HCT116 (cell line): ENCODE measurements at regions not wholly inside any gene's neighbourhood (a gene's known extent, or its start where the extent isn't known, plus 50 kb on each side); places are given as distances from the start of the nearest gene placed in this dataset.

Experiments used
- ATAC-seq: fragments of 200-7000 bp; cut with Tn5 transposase; 2 replicates; pipeline ENCODE4 v1.9.1; 2020; ENCODE audit warnings: mild to moderate bottlenecking, moderate library complexity
- BruUV-seq: library from RNA; stranded (reverse); fragments of 400-500 nt; replicated peaks from 2 replicates; lab custom pipeline; 2021; lab: Mats Ljungman, UMichigan
- CTCF ChIA-PET: fragments of 300-600 bp; sonication (Branson Sonifier 250); formaldehyde crosslinking; loops from one replicate; lab custom pipeline; 2021; ENCODE audit warnings: antibody characterized with exemption; lab: Charles Lee
- POLR2A ChIA-PET: fragments of 300-600, 350-600 bp; sonication (Branson Sonifier 250); formaldehyde crosslinking; loops from one replicate; lab custom pipeline; 2021; ENCODE audit warnings: antibody characterized with exemption; lab: Charles Lee
- RAD21 ChIA-PET, 2 experiments: fragments of 300-600 bp; sonication (Branson Sonifier 250); formaldehyde crosslinking; loops; one replicate each; lab custom pipeline; 2023; ENCODE audit warnings: low total read pairs in 2 of 2; ENCODE audit not compliant: uncharacterized antibody in 2 of 2, unreplicated experiment in 2 of 2, low non-redundant PET in 1 of 2; lab: Charles Lee
- DNase-seq: peaks from one replicate; pipeline ENCODE4 v3.0.0-alpha.2; 2010; ENCODE audit warnings: low read depth, low spot score
- H2AFZ ChIP-seq: fragments of 200-600 bp; shearing (Covaris generic), sonication (generic); 2 replicates; pipeline ENCODE4 v1.6.1; 2017; ENCODE audit warnings: low read depth, mixed run types, mixed read lengths, antibody characterized with exemption, low read length; ENCODE audit not compliant: poor library complexity, severe bottlenecking
- H3K27ac ChIP-seq: 2 replicates; pipeline ENCODE4 v1.5.1; 2012; ENCODE audit warnings: low read depth, low read length
- H3K27me3 ChIP-seq: fragments of 200-600 bp; sonication (generic); 2 replicates; pipeline ENCODE4 v1.6.1; 2016; ENCODE audit warnings: mixed run types, low read length, mixed read lengths; ENCODE audit not compliant: insufficient read depth
- H3K36me3 ChIP-seq, 2 experiments: fragments of 200-500 bp in 1 of 2; fragments of 200-600 bp in 1 of 2; sonication (Bioruptor generic) in 1 of 2; sonication (generic) in 1 of 2; 2 replicates each; pipeline versions ENCODE4 v1.5.1 to v1.6.1; 2014 to 2016; ENCODE audit warnings: low read length in 2 of 2, inconsistent platforms in 1 of 2, mixed read lengths in 1 of 2, mixed run types in 1 of 2; ENCODE audit not compliant: insufficient read depth in 2 of 2, control insufficient read depth in 1 of 2
- H3K4me1 ChIP-seq, 2 experiments: fragments of 200-600 bp in 1 of 2; sonication (generic) in 1 of 2; 2 replicates each; pipeline versions ENCODE4 v1.5.1 to v1.6.1; 2012 to 2017; ENCODE audit warnings: low read length in 2 of 2, inconsistent platforms in 1 of 2, mild to moderate bottlenecking in 1 of 2, mixed read lengths in 1 of 2, mixed run types in 1 of 2, moderate library complexity in 1 of 2; ENCODE audit not compliant: insufficient read depth in 2 of 2, control insufficient read depth in 1 of 2
- H3K4me2 ChIP-seq: fragments of 200-600 bp; sonication (generic); 2 replicates; pipeline ENCODE4 v1.6.1; 2017; ENCODE audit warnings: mixed run types, low read length, mixed read lengths
- H3K4me3 ChIP-seq, 2 experiments: fragments of 200-600 bp in 1 of 2; sonication (generic) in 1 of 2; replicated peaks in 1 of 2; 2 replicates each; pipeline ENCODE4 v1.5.1; 2011 to 2016; ENCODE audit warnings: low read length in 2 of 2, control low read depth in 1 of 2, low read depth in 1 of 2, mild to moderate bottlenecking in 1 of 2, mixed read lengths in 1 of 2, mixed run types in 1 of 2
- H3K79me2 ChIP-seq: fragments of 200-600 bp; sonication (generic); 2 replicates; pipeline ENCODE4 v1.6.1; 2017; ENCODE audit warnings: mild to moderate bottlenecking, mixed run types, low read length, moderate library complexity, mixed read lengths; ENCODE audit not compliant: insufficient read depth
- H3K9ac ChIP-seq: fragments of 200-600 bp; sonication (generic); 2 replicates; pipeline ENCODE4 v1.6.1; 2016; ENCODE audit warnings: low read length, mixed read lengths
- H3K9me2 ChIP-seq: fragments of 200-600 bp; sonication (generic), shearing (Covaris generic); 2 replicates; pipeline ENCODE4 v1.6.1; 2017; ENCODE audit warnings: mixed run types, mild to moderate bottlenecking, moderate library complexity; ENCODE audit not compliant: insufficient read depth
- H3K9me3 ChIP-seq, 2 experiments: fragments of 200-500 bp in 1 of 2; fragments of 200-600 bp in 1 of 2; sonication (Bioruptor generic) in 1 of 2; sonication (generic) in 1 of 2; 2 replicates each; pipeline ENCODE4 v1.6.1; 2014 to 2017; ENCODE audit warnings: low read length in 2 of 2, mixed read lengths in 2 of 2, inconsistent platforms in 1 of 2, low read depth in 1 of 2, mild to moderate bottlenecking in 1 of 2, mixed run types in 1 of 2, moderate library complexity in 1 of 2; ENCODE audit not compliant: control insufficient read depth in 1 of 2, insufficient read depth in 1 of 2
- H4K20me1 ChIP-seq: fragments of 200-600 bp; sonication (generic), shearing (Covaris generic); 2 replicates; pipeline ENCODE4 v1.6.1; 2017; ENCODE audit warnings: mixed run types, mild to moderate bottlenecking, moderate library complexity; ENCODE audit not compliant: insufficient read depth
- ATF3 ChIP-seq: IDR thresholded peaks from 2 replicates; pipeline ENCODE4 v1.6.1; 2012
- CBX3 ChIP-seq: IDR thresholded peaks from 2 replicates; pipeline ENCODE4 v1.6.1; 2012; ENCODE audit warnings: low read depth
- CEBPB ChIP-seq: IDR thresholded peaks from 2 replicates; pipeline ENCODE4 v1.6.1; 2012; ENCODE audit warnings: low read depth
- CTCF ChIP-seq, 3 experiments: fragments of 200-600 bp in 1 of 3; sonication (generic) in 1 of 3; IDR thresholded peaks in 2 of 3; conservative IDR thresholded peaks in 1 of 3; 2 replicates each; pipeline ENCODE4 v1.5.1; 2012 to 2017; ENCODE audit warnings: low read depth in 2 of 3, low read length in 2 of 3, antibody characterized with exemption in 1 of 3, borderline replicate concordance in 1 of 3, control low read depth in 1 of 3, mild to moderate bottlenecking in 1 of 3, mixed read lengths in 1 of 3, mixed run types in 1 of 3, moderate library complexity in 1 of 3; ENCODE audit not compliant: insufficient read depth in 1 of 3
- EGR1 ChIP-seq: IDR thresholded peaks from 2 replicates; pipeline ENCODE4 v1.6.1; 2012; ENCODE audit warnings: low read depth
- ELF1 ChIP-seq: IDR thresholded peaks from 2 replicates; pipeline ENCODE4 v1.6.1; 2012; ENCODE audit warnings: low read depth, borderline replicate concordance
- EZH2 ChIP-seq: fragments of 200-600 bp; sonication (generic); IDR thresholded peaks from 2 replicates; pipeline ENCODE4 v1.6.1; 2017; ENCODE audit warnings: antibody characterized with exemption, mixed run types
- EZH2phosphoT487 ChIP-seq: fragments of 200-600 bp; IDR thresholded peaks from 2 replicates; pipeline ENCODE4 v1.6.1; 2018; ENCODE audit warnings: antibody characterized with exemption, borderline replicate concordance
- FOSL1 ChIP-seq: IDR thresholded peaks from 2 replicates; pipeline ENCODE4 v1.6.1; 2012; ENCODE audit warnings: low read depth
- JUND ChIP-seq: IDR thresholded peaks from 2 replicates; pipeline ENCODE4 v1.6.1; 2012
- POLR2A ChIP-seq: IDR thresholded peaks from 2 replicates; pipeline ENCODE4 v1.7.0; 2011; ENCODE audit warnings: borderline replicate concordance; ENCODE audit not compliant: insufficient read depth, insufficient read length; ENCODE audit errors: extremely low read depth
- POLR2AphosphoS5 ChIP-seq: IDR thresholded peaks from 2 replicates; pipeline ENCODE4 v1.6.1; 2011; ENCODE audit warnings: mild to moderate bottlenecking, low read depth, low read length, moderate library complexity
- SIN3A ChIP-seq: IDR thresholded peaks from 2 replicates; pipeline ENCODE4 v1.6.1; 2012; ENCODE audit warnings: low read depth
- SP1 ChIP-seq: IDR thresholded peaks from 2 replicates; pipeline ENCODE4 v1.6.1; 2012; ENCODE audit warnings: low read depth
- TCF7L2 ChIP-seq: IDR thresholded peaks from 2 replicates; pipeline ENCODE4 v1.7.0; 2011; ENCODE audit warnings: borderline replicate concordance, inconsistent platforms; ENCODE audit not compliant: insufficient read depth, insufficient read length; ENCODE audit errors: extremely low read depth
- YY1 ChIP-seq: IDR thresholded peaks from 2 replicates; pipeline ENCODE4 v1.6.1; 2011; ENCODE audit warnings: low read length, low read depth, moderate library complexity, mild to moderate bottlenecking; ENCODE audit not compliant: insufficient replicate concordance; ENCODE audit errors: extremely low read depth
- ZBTB33 ChIP-seq: IDR thresholded peaks from 2 replicates; pipeline ENCODE4 v1.6.1; 2011; ENCODE audit warnings: mild to moderate bottlenecking, low read length, moderate library complexity; ENCODE audit not compliant: insufficient replicate concordance; ENCODE audit errors: extremely low read depth
- ZNF274 ChIP-seq: fragments of 200-500 bp; sonication (Bioruptor generic); IDR thresholded peaks from 2 replicates; pipeline ENCODE4 v1.6.1; 2014; ENCODE audit warnings: mild to moderate bottlenecking, low read depth, low read length, inconsistent platforms
- intact Hi-C: fragments of 100-400 bp; cut with micrococcal nuclease; formaldehyde crosslinking; loops from 2 replicates; pipeline ENCODE4 v1.10.0; 2022

GRCh38 chr10:62653254-62653653, 151.3 kb upstream of the ADO start:
- ChIA-PET RAD21 (no interaction called here), CTCF (no interaction called here), POLR2A (no interaction called here)
- Histone ChIP-seq H3K27me3 (no peaks in the 10 kb centered on the region), H4K20me1 (no peaks in the 10 kb centered on the region), H3K9me2 (no peaks in the 10 kb centered on the region), H3K27ac (no peak overlapping the region), H3K4me1 (no peaks in the 10 kb centered on the region), H3K36me3 (no peaks in the 10 kb centered on the region), H3K9me3 (no peaks in the 10 kb centered on the region), H3K9ac (no peak overlapping the region), H3K4me3 (no peak overlapping the region), H3K4me2 (no peak overlapping the region), H3K79me2 (no peaks in the 10 kb centered on the region), H2AFZ (no peak overlapping the region)
- TF ChIP-seq SIN3A (no peak), POLR2AphosphoS5 (no peak), YY1 (no peak), JUND (no peak), SP1 (no peak), ELF1 (no peak), CEBPB (no peak), ZNF274 (no peak), EGR1 (no peak)
- no TSS peak for BruUV-seq
- intact Hi-C loops: no loop called here
- DNase-seq (no peak), ATAC-seq (no peak)

GRCh38 chr10:62654966-62655336, 149.6 kb upstream of the ADO start:
- intact Hi-C loops: no loop called here
- Histone ChIP-seq H2AFZ (no peak overlapping the region), H3K79me2 (no peaks in the 10 kb centered on the region), H3K27me3 (no peaks in the 10 kb centered on the region), H3K9ac (no peak overlapping the region), H3K4me1 (no peaks in the 10 kb centered on the region), H3K9me2 (no peaks in the 10 kb centered on the region), H3K27ac (no peak overlapping the region), H3K4me2 (no peak overlapping the region), H3K9me3 (no peaks in the 10 kb centered on the region), H3K4me3 (no peak overlapping the region), H4K20me1 (no peaks in the 10 kb centered on the region), H3K36me3 (no peaks in the 10 kb centered on the region)
- BruUV-seq: no TSS peak
- DNase-seq (no peak), ATAC-seq (no peak)
- ChIA-PET CTCF (no interaction called here), RAD21 (no interaction called here), POLR2A (no interaction called here)
- TF ChIP-seq POLR2A (no peak), ZBTB33 (no peak), FOSL1 (no peak), ATF3 (no peak), ELF1 (no peak), CEBPB (no peak), CTCF (IDR thresholded peaks at IDR 0.05 in 2 of 3, conservative IDR thresholded peaks at IDR 0.05 in 1 of 3; ENCODE audit: borderline replicate concordance in 1 of 3, insufficient read depth in 1 of 3, low read depth in 2 of 3, low read length in 2 of 3) (no peak), SP1 (no peak), YY1 (no peak), CBX3 (no peak), SIN3A (no peak), TCF7L2 (no peak), EZH2 (no peak), EZH2phosphoT487 (no peak), ZNF274 (no peak)
